Gastrocnemius medialis (tissue), 4 donors: ENCODE measurements at regions not wholly inside any gene's neighbourhood (a gene's known extent, or its start where the extent isn't known, plus 50 kb on each side); places are given as distances from the start of the nearest gene placed in this dataset.

Source experiments
- ATAC-seq, 2 donors: fragments of 150-250 bp; one replicate each; pipeline ENCODE4 v1.9.1; 2016
- DNase-seq, 2 donors: peaks; one replicate each; pipeline ENCODE4 v3.0.0-alpha.2; 2019
- H3K27ac ChIP-seq, 4 donors: fragments of 200-600 bp; sonication (generic); 1 replicate in 1 of 4; 2 replicates in 3 of 4; pipeline ENCODE4 v1.5.1; 2016 to 2018; ENCODE audit warnings: mild to moderate bottlenecking in 2 of 4, moderate library complexity in 1 of 4
- H3K27me3 ChIP-seq, 3 donors: fragments of 200-600 bp; sonication (generic) in 2 of 3; 1 replicate in 1 of 3; 2 replicates in 2 of 3; pipeline versions ENCODE4 v1.5.1 to v1.6.0; 2016 to 2019; ENCODE audit warnings: mild to moderate bottlenecking in 1 of 3, moderate library complexity in 1 of 3
- H3K36me3 ChIP-seq, 2 donors: fragments of 200-600 bp; sonication (generic) in 1 of 2; one replicate each; pipeline ENCODE4 v1.5.1; 2017 to 2018
- H3K4me1 ChIP-seq, 2 donors: fragments of 200-600 bp; sonication (generic) in 1 of 2; one replicate each; pipeline ENCODE4 v1.5.1; 2016 to 2017; ENCODE audit warnings: mild to moderate bottlenecking in 2 of 2
- H3K4me3 ChIP-seq, 4 donors: fragments of 200-600 bp; sonication (generic) in 3 of 4; 1 replicate in 1 of 4; 2 replicates in 3 of 4; pipeline ENCODE4 v1.5.1; 2016 to 2019; ENCODE audit warnings: mild to moderate bottlenecking in 2 of 4
- H3K9me3 ChIP-seq, 3 donors: fragments of 200-600 bp; sonication (generic) in 2 of 3; 1 replicate in 1 of 3; 2 replicates in 2 of 3; pipeline ENCODE4 v1.5.1; 2016 to 2019
- CTCF ChIP-seq, 5 experiments: fragments of 450-650 bp in 3 of 5; fragments of 200-600 bp in 2 of 5; sonication (generic) in 2 of 5; IDR thresholded peaks in 4 of 5; conservative IDR thresholded peaks in 1 of 5; 1 replicate in 4 of 5; 2 replicates in 1 of 5; pipeline ENCODE4 v1.5.1; 2016 to 2019; ENCODE audit warnings: antibody characterized with exemption in 5 of 5, mild to moderate bottlenecking in 3 of 5, moderate library complexity in 3 of 5
- POLR2A ChIP-seq, 2 donors: fragments of 450-650 bp; IDR thresholded peaks; one replicate each; pipeline ENCODE4 v1.6.1; 2017; ENCODE audit warnings: antibody characterized with exemption in 2 of 2, mild to moderate bottlenecking in 2 of 2, moderate library complexity in 2 of 2
- in situ Hi-C, 4 donors: fragments of 200-750 bp; cut with MboI; loops; one replicate each; pipeline versions ENCODE4 v1.15.0 to v1.8.0; 2017; ENCODE audit warnings: low sequenced_read_pairs in 4 of 4
- intact Hi-C: fragments of 100-400 bp; cut with DNase I; formaldehyde crosslinking; loops from one replicate; pipeline ENCODE4 v1.15.1; 2023; ENCODE audit warnings: low total_unique reads

- no peak for ATAC-seq
- TF ChIP-seq POLR2A (IDR thresholded peaks at IDR 0.05), result no peak
- no peak for TF ChIP-seq CTCF (IDR thresholded peaks at IDR 0.05 in 4 of 5, conservative IDR thresholded peaks at IDR 0.05 in 1 of 5)
- intact Hi-C loops, result no loop called here
- no peak for DNase-seq
- Histone ChIP-seq H3K9me3 (no peaks in the 10 kb centered on the region), H3K4me1 (no peaks in the 10 kb centered on the region), H3K27me3 (no peaks in the 10 kb centered on the region), H3K36me3 (no peaks in the 10 kb centered on the region), H3K4me3 (no peak overlapping the region), H3K27ac (no peak overlapping the region)
- in situ Hi-C loops, result no loop called here
Observed at GRCh38 chr10:57186201-57186600, 825.1 kb upstream of the ZWINT start.

DNA sequence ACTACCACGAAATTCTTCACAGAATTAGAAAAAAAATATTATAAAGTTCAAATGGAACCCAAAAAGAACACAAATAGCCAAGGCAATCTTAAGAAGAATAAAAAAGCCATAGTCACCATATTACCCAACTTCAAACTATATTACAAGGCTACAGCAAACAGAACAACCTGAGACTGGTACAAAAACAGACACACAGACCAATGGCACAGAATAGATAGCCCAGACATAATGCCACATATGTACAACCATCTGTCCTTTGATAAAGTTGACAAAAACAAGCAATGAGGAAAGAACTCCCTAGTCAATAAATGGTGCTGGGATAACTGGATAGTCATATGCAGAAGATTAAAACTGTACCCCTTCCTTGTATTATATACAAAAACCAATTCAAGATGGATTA is 808.5 kb upstream of the ZWINT start:
- no peak for TF ChIP-seq CTCF (IDR thresholded peaks at IDR 0.05 in 4 of 5, conservative IDR thresholded peaks at IDR 0.05 in 1 of 5)
- no peak for TF ChIP-seq POLR2A (IDR thresholded peaks at IDR 0.05)
- H3K4me1 ChIP-seq, result no peaks in the 10 kb centered on the region
- H3K27me3 ChIP-seq, result no peaks in the 10 kb centered on the region
- intact Hi-C loops (no loop called here), in situ Hi-C loops (no loop called here)
- H3K9me3 ChIP-seq, result no peaks in the 10 kb centered on the region
- H3K36me3 ChIP-seq, result no peaks in the 10 kb centered on the region
- H3K27ac ChIP-seq, result no peak overlapping the region
- DNase-seq (no peak), ATAC-seq (no peak)
- H3K4me3 ChIP-seq, result no peak overlapping the region

GRCh38 chr10:57168611-57169240 is 807.7 kb upstream of the ZWINT start:
- Histone ChIP-seq H3K9me3 (no peaks in the 10 kb centered on the region), H3K4me3 (no peak overlapping the region), H3K27me3 (no peaks in the 10 kb centered on the region), H3K4me1 (no peaks in the 10 kb centered on the region), H3K27ac (no peak overlapping the region), H3K36me3 (no peaks in the 10 kb centered on the region)
- in situ Hi-C loops, result no loop called here
- TF ChIP-seq POLR2A (IDR thresholded peaks at IDR 0.05) (no peak), CTCF (IDR thresholded peaks at IDR 0.05 in 4 of 5, conservative IDR thresholded peaks at IDR 0.05 in 1 of 5) (no peak)
- no peak for DNase-seq
- intact Hi-C loops, result no loop called here
- ATAC-seq, result no peak

- Histone ChIP-seq H3K27ac (no peak overlapping the region), H3K4me3 (no peak overlapping the region), H3K27me3 (no peaks in the 10 kb centered on the region), H3K36me3 (no peaks in the 10 kb centered on the region), H3K4me1 (no peaks in the 10 kb centered on the region), H3K9me3 (no peaks in the 10 kb centered on the region)
- in situ Hi-C loops, result no loop called here
- no peak for ATAC-seq
- intact Hi-C loops, result no loop called here
- no peak for DNase-seq
- TF ChIP-seq POLR2A (IDR thresholded peaks at IDR 0.05) (no peak), CTCF (IDR thresholded peaks at IDR 0.05 in 4 of 5, conservative IDR thresholded peaks at IDR 0.05 in 1 of 5) (no peak)
Observed at GRCh38 chr10:57165671-57166070, 804.6 kb upstream of the ZWINT start.

DNA sequence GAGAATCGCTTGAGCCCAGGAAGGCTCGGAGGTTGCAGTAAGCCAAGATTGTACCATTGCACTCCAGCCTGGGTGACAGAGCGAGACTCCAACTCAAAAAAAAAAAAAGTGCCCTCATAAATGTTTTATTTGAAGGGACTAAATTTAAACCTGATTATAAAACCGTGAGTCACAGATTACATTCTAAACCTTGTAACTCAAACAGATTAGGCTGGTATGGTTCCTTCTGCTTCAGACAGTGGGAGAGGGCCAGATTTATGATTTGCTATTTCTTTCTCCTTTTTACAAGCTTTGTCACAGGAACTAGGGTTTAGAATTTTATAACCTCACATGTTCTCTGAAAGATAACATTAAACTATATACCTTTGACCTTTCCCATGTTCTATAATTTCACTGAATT is 801.2 kb upstream of the ZWINT start:
- H3K36me3 ChIP-seq, result no peaks in the 10 kb centered on the region
- H3K4me1 ChIP-seq, result no peaks in the 10 kb centered on the region
- no peak for TF ChIP-seq POLR2A (IDR thresholded peaks at IDR 0.05)
- TF ChIP-seq CTCF (IDR thresholded peaks at IDR 0.05 in 4 of 5, conservative IDR thresholded peaks at IDR 0.05 in 1 of 5), result no peak
- no peak overlapping the region for H3K27ac ChIP-seq
- no peak for ATAC-seq
- H3K4me3 ChIP-seq, result no peak overlapping the region
- in situ Hi-C loops (no loop called here), intact Hi-C loops (no loop called here)
- H3K9me3 ChIP-seq, result no peaks in the 10 kb centered on the region
- H3K27me3 ChIP-seq, result no peaks in the 10 kb centered on the region
- no peak for DNase-seq
